Keratinocyte (primary cell): ENCODE measurements at regions not wholly inside any gene's neighbourhood (a gene's known extent, or its start where the extent isn't known, plus 50 kb on each side); places are given as distances from the start of the nearest gene placed in this dataset.

Experiments
- CTCF ChIP-seq, 3 experiments: IDR thresholded peaks in 1 of 3; conservative IDR thresholded peaks in 1 of 3; optimal IDR thresholded peaks in 1 of 3; 2 replicates in 2 of 3; 3 replicates in 1 of 3; pipeline versions ENCODE3 to v1.5.1; 2011; ENCODE audit warnings: low read length in 3 of 3, mild to moderate bottlenecking in 3 of 3, moderate library complexity in 2 of 3, control low read depth in 1 of 3, inconsistent platforms in 1 of 3; ENCODE audit not compliant: insufficient read depth in 2 of 3; ENCODE audit errors: extremely low read depth in 1 of 3
- EZH2 ChIP-seq: IDR thresholded peaks from one replicate; pipeline ENCODE4 v1.6.1; 2012; ENCODE audit warnings: inconsistent platforms, mild to moderate bottlenecking, low read length, moderate library complexity

DNA sequence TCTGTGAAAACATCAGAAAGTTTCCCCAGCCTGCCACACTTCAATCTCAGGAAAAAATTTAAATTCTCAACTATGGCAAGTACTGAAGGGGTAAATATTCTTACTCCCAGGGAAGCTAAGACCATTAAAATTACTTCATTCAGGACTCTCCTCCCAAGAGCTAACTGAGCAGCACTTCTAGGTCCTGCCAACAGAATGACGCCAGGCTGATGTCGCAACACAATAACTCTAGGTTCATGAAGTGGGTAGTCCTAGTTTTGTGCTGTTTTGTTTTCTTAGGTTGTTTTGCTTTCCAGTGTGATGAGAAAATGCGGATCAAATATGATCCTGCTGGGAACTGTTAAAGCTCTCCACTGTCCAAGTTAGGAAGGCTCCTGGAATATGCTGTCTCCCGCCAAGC, 180.0 kb downstream of the NKX6-1 start:
- TF ChIP-seq CTCF (optimal IDR thresholded peaks at IDR 0.05 in 1 of 3, IDR thresholded peaks at IDR 0.05 in 1 of 3, conservative IDR thresholded peaks at IDR 0.05 in 1 of 3; ENCODE audit: extremely low read depth in 1 of 3, insufficient read depth in 2 of 3, low read length in 3 of 3) (no peak), EZH2 (no peak)
